ENCODE measurements at regions not wholly inside any gene's neighbourhood (a gene's known extent, or its start where the extent isn't known, plus 50 kb on each side); places are given as distances from the start of the nearest gene placed in this dataset.

GRCh38 chr21:24727803-24728440 is 879.4 kb downstream of the MRPL39 start:
- 49 to 57% (median 54%) methylated on average over 4 of the region's 4 CpGs for WGBS, 3 donors
- Histone ChIP-seq H3K27ac (ENCODE audit: low read depth in 1 of 3, low read length in 2 of 3) (no peak overlapping the region), H3K4me1 (ENCODE audit: control insufficient read depth in 3 of 3, insufficient read depth in 2 of 3, low read depth in 1 of 3, low read length in 2 of 3) (no peaks in the 10 kb centered on the region), H3K9me3 (ENCODE audit: control insufficient read depth in 2 of 2, insufficient read depth in 1 of 2, low read depth in 1 of 2, low read length in 1 of 2) (no peaks in the 10 kb centered on the region), H3K27me3 (ENCODE audit: control insufficient read depth in 3 of 3, insufficient read depth in 3 of 3, low read length in 3 of 3) (no peaks in the 10 kb centered on the region), H3K36me3 (ENCODE audit: control insufficient read depth in 3 of 3, insufficient read depth in 2 of 3, low read depth in 1 of 3, low read length in 3 of 3) (no peaks in the 10 kb centered on the region), H3K4me3 (ENCODE audit: low read depth in 1 of 3, low read length in 3 of 3) (no peak overlapping the region)
- no peak for DNase-seq
- no peak for FAIRE-seq

GRCh38 chr21:24716281-24716918 is 890.9 kb downstream of the MRPL39 start:
- 43 to 51% (median 50%) methylated on average over 3 of the region's 3 CpGs for WGBS, 3 donors
- Histone ChIP-seq H3K27me3 (ENCODE audit: control insufficient read depth in 3 of 3, insufficient read depth in 3 of 3, low read length in 3 of 3) (no peaks in the 10 kb centered on the region), H3K9me3 (ENCODE audit: control insufficient read depth in 2 of 2, insufficient read depth in 1 of 2, low read depth in 1 of 2, low read length in 1 of 2) (peaks cover 0 to 3% of the 10 kb centered on the region in 2 donors), H3K36me3 (ENCODE audit: control insufficient read depth in 3 of 3, insufficient read depth in 2 of 3, low read depth in 1 of 3, low read length in 3 of 3) (no peaks in the 10 kb centered on the region), H3K27ac (ENCODE audit: low read depth in 1 of 3, low read length in 2 of 3) (no peak overlapping the region), H3K4me3 (ENCODE audit: low read depth in 1 of 3, low read length in 3 of 3) (no peak overlapping the region), H3K4me1 (ENCODE audit: control insufficient read depth in 3 of 3, insufficient read depth in 2 of 3, low read depth in 1 of 3, low read length in 2 of 3) (no peaks in the 10 kb centered on the region)
- no peak for FAIRE-seq
- DNase-seq = no peak

DNA sequence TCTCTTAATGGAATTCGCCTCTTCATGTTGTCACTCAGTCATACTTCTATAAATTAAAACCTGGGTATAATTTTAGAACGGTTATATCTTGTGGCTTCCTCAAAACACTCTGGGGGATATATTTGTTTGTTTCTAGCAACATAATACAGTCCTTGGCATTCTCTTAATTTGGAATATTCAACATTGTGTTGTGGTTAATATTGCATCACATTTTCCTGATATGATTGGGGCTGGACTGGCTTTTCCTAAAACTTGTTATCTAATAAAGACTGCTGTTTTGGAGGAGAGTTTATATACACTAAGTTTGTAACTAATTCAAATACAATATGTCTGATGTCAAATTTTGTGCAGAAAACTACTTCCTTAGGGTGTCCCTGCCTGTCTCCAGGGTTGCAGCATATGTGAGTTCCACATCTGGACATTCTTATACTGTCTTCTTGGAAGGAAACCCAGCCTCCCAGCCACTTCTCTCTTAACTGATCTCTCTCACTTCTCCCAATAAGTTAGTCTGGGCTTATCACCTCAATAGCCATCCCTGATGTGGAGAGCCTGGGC is 892.6 kb downstream of the MRPL39 start:
- no peak for DNase-seq
- Histone ChIP-seq H3K36me3 (ENCODE audit: control insufficient read depth in 3 of 3, insufficient read depth in 2 of 3, low read depth in 1 of 3, low read length in 3 of 3) (no peaks in the 10 kb centered on the region), H3K27ac (ENCODE audit: low read depth in 1 of 3, low read length in 2 of 3) (no peak overlapping the region), H3K27me3 (ENCODE audit: control insufficient read depth in 3 of 3, insufficient read depth in 3 of 3, low read length in 3 of 3) (no peaks in the 10 kb centered on the region), H3K4me3 (ENCODE audit: low read depth in 1 of 3, low read length in 3 of 3) (no peak overlapping the region), H3K9me3 (ENCODE audit: control insufficient read depth in 2 of 2, insufficient read depth in 1 of 2, low read depth in 1 of 2, low read length in 1 of 2) (peaks cover 0 to 3% of the 10 kb centered on the region in 2 donors), H3K4me1 (ENCODE audit: control insufficient read depth in 3 of 3, insufficient read depth in 2 of 3, low read depth in 1 of 3, low read length in 2 of 3) (no peaks in the 10 kb centered on the region)
- 59 to 85% (median 79%) methylated on average over 2 of the region's 2 CpGs for WGBS, 3 donors
- FAIRE-seq = no peak

DNA sequence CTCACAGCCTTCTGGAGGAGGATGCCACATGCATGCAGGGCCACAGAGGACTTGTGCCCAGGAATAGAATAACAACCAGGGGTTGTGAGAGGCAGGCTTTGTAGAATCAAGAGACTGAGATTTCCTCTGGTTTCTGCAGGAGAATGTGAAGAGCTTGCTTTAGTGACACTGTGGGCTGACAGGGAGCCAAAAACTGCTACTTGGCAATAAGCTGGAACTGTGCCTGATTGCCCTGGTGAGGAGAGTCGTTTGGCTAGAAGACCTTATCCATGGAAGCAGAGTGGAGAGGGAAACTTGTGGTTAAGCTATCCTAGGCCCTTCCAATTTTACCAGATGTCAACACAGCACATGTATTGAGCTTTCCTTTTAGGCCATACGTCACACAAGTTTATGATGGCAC is 902.1 kb downstream of the MRPL39 start:
- 35 to 53% (median 46%) methylated on average over 2 of the region's 2 CpGs for WGBS, 3 donors
- Histone ChIP-seq H3K9me3 (ENCODE audit: control insufficient read depth in 2 of 2, insufficient read depth in 1 of 2, low read depth in 1 of 2, low read length in 1 of 2) (no peaks in the 10 kb centered on the region), H3K36me3 (ENCODE audit: control insufficient read depth in 3 of 3, insufficient read depth in 2 of 3, low read depth in 1 of 3, low read length in 3 of 3) (no peaks in the 10 kb centered on the region), H3K4me3 (ENCODE audit: low read depth in 1 of 3, low read length in 3 of 3) (no peak overlapping the region), H3K4me1 (ENCODE audit: control insufficient read depth in 3 of 3, insufficient read depth in 2 of 3, low read depth in 1 of 3, low read length in 2 of 3) (no peaks in the 10 kb centered on the region), H3K27ac (ENCODE audit: low read depth in 1 of 3, low read length in 2 of 3) (no peak overlapping the region), H3K27me3 (ENCODE audit: control insufficient read depth in 3 of 3, insufficient read depth in 3 of 3, low read length in 3 of 3) (no peaks in the 10 kb centered on the region)
- DNase-seq (no peak), FAIRE-seq (no peak)

DNA sequence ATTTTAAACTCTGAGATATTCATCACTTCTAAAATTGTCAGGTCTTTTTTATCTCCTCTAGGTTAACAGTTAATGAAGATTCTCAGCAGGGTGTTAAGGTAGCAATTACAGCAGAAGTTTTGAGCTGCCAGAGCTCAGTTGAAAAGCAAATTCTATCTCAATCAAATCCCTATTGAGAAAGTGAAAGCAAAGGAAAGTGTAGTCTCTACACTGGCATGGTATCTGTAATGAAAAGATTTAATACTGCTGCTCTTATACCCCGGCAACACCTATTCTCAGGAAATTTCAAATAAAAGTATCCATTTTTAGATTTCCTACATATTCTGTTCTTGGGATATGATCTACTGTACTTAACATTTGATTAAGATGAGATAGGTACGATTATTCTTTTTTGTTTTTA is 913.5 kb downstream of the MRPL39 start:
- 79 to 85% (median 82%) methylated on average over 2 of the region's 2 CpGs for WGBS, 3 donors
- FAIRE-seq (no peak), DNase-seq (no peak)
- Histone ChIP-seq H3K9me3 (ENCODE audit: control insufficient read depth in 2 of 2, insufficient read depth in 1 of 2, low read depth in 1 of 2, low read length in 1 of 2) (no peaks in the 10 kb centered on the region), H3K27me3 (ENCODE audit: control insufficient read depth in 3 of 3, insufficient read depth in 3 of 3, low read length in 3 of 3) (no peaks in the 10 kb centered on the region), H3K4me3 (ENCODE audit: low read depth in 1 of 3, low read length in 3 of 3) (no peak overlapping the region), H3K27ac (ENCODE audit: low read depth in 1 of 3, low read length in 2 of 3) (no peak overlapping the region), H3K36me3 (ENCODE audit: control insufficient read depth in 3 of 3, insufficient read depth in 2 of 3, low read depth in 1 of 3, low read length in 3 of 3) (no peaks in the 10 kb centered on the region), H3K4me1 (ENCODE audit: control insufficient read depth in 3 of 3, insufficient read depth in 2 of 3, low read depth in 1 of 3, low read length in 2 of 3) (no peaks in the 10 kb centered on the region)

DNA sequence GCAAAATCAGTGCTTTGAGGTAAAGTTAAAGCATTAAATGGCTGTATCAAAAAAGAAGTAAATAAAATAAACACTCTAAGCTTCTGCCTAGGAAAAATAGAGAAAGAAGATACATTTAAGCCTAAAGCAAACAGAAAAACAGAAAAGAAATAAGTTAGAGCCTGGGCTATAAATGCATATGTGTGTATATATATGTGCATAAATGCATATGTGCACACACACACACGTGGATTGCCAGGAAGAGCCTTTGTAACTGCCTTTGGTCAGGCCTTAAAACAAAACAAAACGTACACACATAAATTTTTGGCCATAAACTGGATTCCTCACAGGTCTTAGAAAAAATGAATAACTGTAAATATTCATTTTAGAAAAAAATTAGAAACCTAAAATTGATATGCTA is 925.8 kb downstream of the MRPL39 start:
- DNase-seq (no peak), FAIRE-seq (no peak)
- WGBS, 3 donors = 30 to 37% (median 30%) methylated on average over 2 of the region's 2 CpGs
- Histone ChIP-seq H3K27ac (ENCODE audit: low read depth in 1 of 3, low read length in 2 of 3) (no peak overlapping the region), H3K27me3 (ENCODE audit: control insufficient read depth in 3 of 3, insufficient read depth in 3 of 3, low read length in 3 of 3) (no peaks in the 10 kb centered on the region), H3K36me3 (ENCODE audit: control insufficient read depth in 3 of 3, insufficient read depth in 2 of 3, low read depth in 1 of 3, low read length in 3 of 3) (no peaks in the 10 kb centered on the region), H3K9me3 (ENCODE audit: control insufficient read depth in 2 of 2, insufficient read depth in 1 of 2, low read depth in 1 of 2, low read length in 1 of 2) (no peaks in the 10 kb centered on the region), H3K4me1 (ENCODE audit: control insufficient read depth in 3 of 3, insufficient read depth in 2 of 3, low read depth in 1 of 3, low read length in 2 of 3) (no peaks in the 10 kb centered on the region), H3K4me3 (ENCODE audit: low read depth in 1 of 3, low read length in 3 of 3) (no peak overlapping the region)

- Histone ChIP-seq H3K9me3 (ENCODE audit: control insufficient read depth in 2 of 2, insufficient read depth in 1 of 2, low read depth in 1 of 2, low read length in 1 of 2) (no peaks in the 10 kb centered on the region), H3K4me3 (ENCODE audit: low read depth in 1 of 3, low read length in 3 of 3) (no peak overlapping the region), H3K36me3 (ENCODE audit: control insufficient read depth in 3 of 3, insufficient read depth in 2 of 3, low read depth in 1 of 3, low read length in 3 of 3) (no peaks in the 10 kb centered on the region), H3K4me1 (ENCODE audit: control insufficient read depth in 3 of 3, insufficient read depth in 2 of 3, low read depth in 1 of 3, low read length in 2 of 3) (no peaks in the 10 kb centered on the region), H3K27me3 (ENCODE audit: control insufficient read depth in 3 of 3, insufficient read depth in 3 of 3, low read length in 3 of 3) (no peaks in the 10 kb centered on the region), H3K27ac (ENCODE audit: low read depth in 1 of 3, low read length in 2 of 3) (no peak overlapping the region)
- no peak for DNase-seq
- WGBS, 3 donors = 38 to 53% (median 44%) methylated on average over 1 of the region's 1 CpG
- FAIRE-seq = no peak
These were observed 935.4 kb downstream of the MRPL39 start for GRCh38 chr21:24671901-24672300.

DNA sequence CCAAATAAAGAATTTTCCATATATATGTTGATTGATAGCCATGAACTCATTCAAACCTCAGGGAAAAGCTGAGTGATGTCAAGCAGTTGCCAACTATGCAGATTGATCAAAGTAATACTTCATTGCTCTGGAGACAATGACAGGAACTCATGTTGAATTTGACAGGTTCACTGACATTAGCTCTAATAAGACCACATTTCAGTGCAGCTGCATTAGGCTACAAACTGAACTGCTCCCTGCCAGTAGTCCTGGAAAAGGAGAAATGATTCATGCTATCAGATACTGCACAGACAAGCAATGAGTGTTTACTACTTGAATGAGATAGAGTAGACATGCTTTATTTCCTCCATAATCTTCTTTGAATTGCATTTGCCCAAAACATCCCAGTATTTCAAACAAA is 948.4 kb downstream of the MRPL39 start:
- H3K36me3 ChIP-seq (ENCODE audit: control insufficient read depth in 3 of 3, insufficient read depth in 2 of 3, low read depth in 1 of 3, low read length in 3 of 3) = no peaks in the 10 kb centered on the region
- no peak for FAIRE-seq

More for the DNA sequence above, 948.4 kb downstream of the MRPL39 start:
- H3K4me1 ChIP-seq (ENCODE audit: control insufficient read depth in 3 of 3, insufficient read depth in 2 of 3, low read depth in 1 of 3, low read length in 2 of 3) = no peaks in the 10 kb centered on the region
- H3K27me3 ChIP-seq (ENCODE audit: control insufficient read depth in 3 of 3, insufficient read depth in 3 of 3, low read length in 3 of 3) = no peaks in the 10 kb centered on the region
- DNase-seq = no peak
- H3K4me3 ChIP-seq (ENCODE audit: low read depth in 1 of 3, low read length in 3 of 3) = no peak overlapping the region
- H3K9me3 ChIP-seq (ENCODE audit: control insufficient read depth in 2 of 2, insufficient read depth in 1 of 2, low read depth in 1 of 2, low read length in 1 of 2) = peaks cover 0 to 3% of the 10 kb centered on the region in 2 donors
- no peak overlapping the region for H3K27ac ChIP-seq (ENCODE audit: low read depth in 1 of 3, low read length in 2 of 3)
